ENCODE measurements at regions not wholly inside any gene's neighbourhood (a gene's known extent, or its start where the extent isn't known, plus 50 kb on each side); places are given as distances from the start of the nearest gene placed in this dataset.

GRCh38 chr2:138897274-138897673, 117.1 kb upstream of the NXPH2 start:
- TF ChIP-seq CTCF (IDR thresholded peaks at IDR 0.05): no peak
- TF ChIP-seq POLR2A (IDR thresholded peaks at IDR 0.05): no peak

Data from upper lobe of left lung (tissue), 4 donors.